ENCODE measurements at regions not wholly inside any gene's neighbourhood (a gene's known extent, or its start where the extent isn't known, plus 50 kb on each side); places are given as distances from the start of the nearest gene placed in this dataset.

GRCh38 chr6:8934318-8934717, 499.0 kb upstream of the SLC35B3 start:
- CTCF ChIA-PET: no interaction called here
- no TSS peak for BruUV-seq (replicated peaks)
- H3K9me1 ChIP-seq (replicated peaks; ENCODE audit: control insufficient read depth, extremely low read depth, insufficient read depth, low read length): no peaks in the 10 kb centered on the region

GRCh38 chr6:8930009-8930408, 494.7 kb upstream of the SLC35B3 start:
- FAIRE-seq (no peak), DNase-seq (ENCODE audit: low read depth, low spot score) (no peak)
- no peaks in the 10 kb centered on the region for H3K27me3 ChIP-seq (ENCODE audit: control insufficient read depth in 2 of 2, insufficient read depth in 2 of 2, low read length in 2 of 2)
- TF ChIP-seq JUN (IDR thresholded peaks at IDR 0.05; ENCODE audit: borderline replicate concordance, insufficient read depth, insufficient read length, low read depth) (no peak), CTCF (IDR thresholded peaks at IDR 0.05; ENCODE audit: extremely low read depth in 1 of 2, insufficient read depth in 1 of 2, low read depth in 1 of 2, low read length in 2 of 2) (no peak), MAX (IDR thresholded peaks at IDR 0.05; ENCODE audit: insufficient read depth, insufficient read length) (no peak), GATA2 (IDR thresholded peaks at IDR 0.05; ENCODE audit: insufficient read depth, insufficient read length, low read depth, low read length) (no peak), POLR2A (IDR thresholded peaks at IDR 0.05; ENCODE audit: low read depth, low read length) (no peak), POLR2AphosphoS5 (IDR thresholded peaks at IDR 0.05; ENCODE audit: insufficient read depth, low read depth, low read length) (no peak), MYC (IDR thresholded peaks at IDR 0.05; ENCODE audit: low read depth, low read length) (no peak), FOS (IDR thresholded peaks at IDR 0.05; ENCODE audit: borderline replicate concordance, insufficient read depth, low read length) (no peak), EZH2 (IDR thresholded peaks at IDR 0.05; ENCODE audit: borderline replicate concordance, low read depth, low read length, severe bottlenecking) (no peak)
- H2AFZ ChIP-seq (ENCODE audit: low read depth, low read length): no peak overlapping the region
- H3K4me3 ChIP-seq (replicated peaks in 1 of 3; ENCODE audit: insufficient read depth in 1 of 3, low read depth in 1 of 3, low read length in 3 of 3): no peak overlapping the region
- BruUV-seq (replicated peaks): no TSS peak
- dilution Hi-C loops (cut with MboI; ENCODE audit: extremely low pct_ligation_motif_present, low sequenced_read_pairs): no loop called here
- H3K4me1 ChIP-seq (ENCODE audit: control insufficient read depth, extremely low read depth, insufficient read depth, low read length): no peaks in the 10 kb centered on the region
- no peak overlapping the region for H3K27ac ChIP-seq (ENCODE audit: insufficient read depth, low read depth, low read length)
- no peaks in the 10 kb centered on the region for H3K79me2 ChIP-seq (ENCODE audit: control insufficient read depth, insufficient read depth, low read length)
- no peaks in the 10 kb centered on the region for H4K20me1 ChIP-seq (replicated peaks; ENCODE audit: control insufficient read depth, extremely low read depth, insufficient read depth, low read length)
- CTCF ChIA-PET: no interaction called here
- no peak overlapping the region for H3K9ac ChIP-seq (replicated peaks; ENCODE audit: extremely low read depth, insufficient read depth, low read length)
- no peak overlapping the region for H3K4me2 ChIP-seq (ENCODE audit: insufficient read depth, low read length)
- intact Hi-C loops (cut with micrococcal nuclease): no loop called here
- H3K9me3 ChIP-seq (replicated peaks; ENCODE audit: control insufficient read depth, insufficient read depth, low read length): no peaks in the 10 kb centered on the region
- H3K36me3 ChIP-seq (ENCODE audit: control insufficient read depth in 2 of 2, extremely low read depth in 1 of 2, insufficient read depth in 2 of 2, low read length in 2 of 2): no peaks in the 10 kb centered on the region
- POLR2A ChIA-PET: no interaction called here
- H3K9me1 ChIP-seq (replicated peaks; ENCODE audit: control insufficient read depth, extremely low read depth, insufficient read depth, low read length): no peaks in the 10 kb centered on the region

More at GRCh38 chr6:8934318-8934717, 499.0 kb upstream of the SLC35B3 start:
- POLR2A ChIA-PET: no interaction called here
- dilution Hi-C loops (cut with MboI; ENCODE audit: extremely low pct_ligation_motif_present, low sequenced_read_pairs) (no loop called here), intact Hi-C loops (cut with micrococcal nuclease) (no loop called here)
- Histone ChIP-seq H3K4me1 (ENCODE audit: control insufficient read depth, extremely low read depth, insufficient read depth, low read length) (no peaks in the 10 kb centered on the region), H3K9ac (replicated peaks; ENCODE audit: extremely low read depth, insufficient read depth, low read length) (no peak overlapping the region), H3K4me3 (replicated peaks in 1 of 3; ENCODE audit: insufficient read depth in 1 of 3, low read depth in 1 of 3, low read length in 3 of 3) (no peak overlapping the region), H3K36me3 (ENCODE audit: control insufficient read depth in 2 of 2, extremely low read depth in 1 of 2, insufficient read depth in 2 of 2, low read length in 2 of 2) (no peaks in the 10 kb centered on the region), H3K4me2 (ENCODE audit: insufficient read depth, low read length) (no peak overlapping the region), H3K27ac (ENCODE audit: insufficient read depth, low read depth, low read length) (no peak overlapping the region), H3K9me3 (replicated peaks; ENCODE audit: control insufficient read depth, insufficient read depth, low read length) (peaks cover 2% of the 10 kb centered on the region), H3K27me3 (ENCODE audit: control insufficient read depth in 2 of 2, insufficient read depth in 2 of 2, low read length in 2 of 2) (no peaks in the 10 kb centered on the region), H3K79me2 (ENCODE audit: control insufficient read depth, insufficient read depth, low read length) (no peaks in the 10 kb centered on the region), H4K20me1 (replicated peaks; ENCODE audit: control insufficient read depth, extremely low read depth, insufficient read depth, low read length) (no peaks in the 10 kb centered on the region), H2AFZ (ENCODE audit: low read depth, low read length) (no peak overlapping the region)
- DNase-seq (ENCODE audit: low read depth, low spot score) (no peak), FAIRE-seq (no peak)
- no peak for TF ChIP-seq EZH2 (IDR thresholded peaks at IDR 0.05; ENCODE audit: borderline replicate concordance, low read depth, low read length, severe bottlenecking)
- TF ChIP-seq MAX (IDR thresholded peaks at IDR 0.05; ENCODE audit: insufficient read depth, insufficient read length): no peak
- TF ChIP-seq GATA2 (IDR thresholded peaks at IDR 0.05; ENCODE audit: insufficient read depth, insufficient read length, low read depth, low read length): no peak
- no peak for TF ChIP-seq JUN (IDR thresholded peaks at IDR 0.05; ENCODE audit: borderline replicate concordance, insufficient read depth, insufficient read length, low read depth)
- no peak for TF ChIP-seq POLR2A (IDR thresholded peaks at IDR 0.05; ENCODE audit: low read depth, low read length)
- TF ChIP-seq POLR2AphosphoS5 (IDR thresholded peaks at IDR 0.05; ENCODE audit: insufficient read depth, low read depth, low read length): no peak
- TF ChIP-seq FOS (IDR thresholded peaks at IDR 0.05; ENCODE audit: borderline replicate concordance, insufficient read depth, low read length): no peak
